GM23248 (cell line): ENCODE measurements at regions not wholly inside any gene's neighbourhood (a gene's known extent, or its start where the extent isn't known, plus 50 kb on each side); places are given as distances from the start of the nearest gene placed in this dataset.

Source experiments
- EZH2 ChIP-seq: fragments of 200-600 bp; sonication (generic); IDR thresholded peaks from 2 replicates; pipeline ENCODE4 v1.6.1; 2018; ENCODE audit warnings: antibody characterized with exemption, mild to moderate bottlenecking; ENCODE audit not compliant: insufficient read depth, poor library complexity, severe bottlenecking
- EZH2phosphoT487 ChIP-seq: fragments of 200-600 bp; sonication (generic); IDR thresholded peaks from 2 replicates; pipeline ENCODE4 v1.6.1; 2018; ENCODE audit warnings: antibody characterized with exemption, moderate library complexity, mild to moderate bottlenecking, low read depth; ENCODE audit not compliant: insufficient read depth

DNA sequence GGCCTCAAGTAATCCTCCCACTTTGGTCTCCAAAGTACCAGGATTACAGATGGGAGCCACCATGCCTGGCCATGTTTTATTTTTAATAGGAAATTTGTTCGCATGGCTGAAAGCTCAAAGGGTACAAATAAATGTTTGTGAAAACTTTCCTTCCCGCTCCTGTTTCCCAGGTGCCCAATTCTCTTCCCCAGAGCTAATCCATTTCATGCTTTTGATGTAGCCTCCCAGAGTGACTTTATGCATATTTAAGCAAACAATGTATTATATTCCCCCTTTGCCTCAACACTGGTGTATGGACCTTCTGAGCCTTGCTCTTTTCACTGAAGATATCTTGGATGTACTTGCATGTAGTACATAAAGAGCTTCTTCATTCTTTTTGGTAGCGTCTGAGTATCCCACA lies 52.5 kb upstream of the ITSN2 start:
- no peak for TF ChIP-seq EZH2
- TF ChIP-seq EZH2phosphoT487, result no peak
